Activated naive CD4-positive, alpha-beta T cell treated with anti-CD3 and anti-CD28 coated beads, Interleukin-2, amount 50 U/mL, for 72 hours (primary cell): ENCODE measurements at regions not wholly inside any gene's neighbourhood (a gene's known extent, or its start where the extent isn't known, plus 50 kb on each side); places are given as distances from the start of the nearest gene placed in this dataset.

Source experiments
- ATAC-seq, 2 donors: fragments of 150-1000 bp; cut with Tn5 transposase; 2 replicates each; pipeline ENCODE4 v1.10.0; 2021; ENCODE audit warnings: mild to moderate bottlenecking in 2 of 2, moderate library complexity in 2 of 2
- DNase-seq, 2 donors: peaks; one replicate each; pipeline ENCODE4 v3.0.0; 2021 to 2022; ENCODE audit warnings: low spot score in 2 of 2
- H3K27ac Mint-ChIP-seq, 2 donors: one replicate each; pipeline ENCODE4 v1.8.0; 2022; ENCODE audit warnings: mild to moderate bottlenecking in 2 of 2, mixed read lengths in 2 of 2
- H3K36me3 Mint-ChIP-seq, 2 donors: one replicate each; pipeline ENCODE4 v1.8.0; 2022; ENCODE audit warnings: mixed read lengths in 2 of 2
- H3K9me3 Mint-ChIP-seq, 2 donors: one replicate each; pipeline ENCODE4 v1.8.0; 2022; ENCODE audit warnings: mixed read lengths in 2 of 2

DNA sequence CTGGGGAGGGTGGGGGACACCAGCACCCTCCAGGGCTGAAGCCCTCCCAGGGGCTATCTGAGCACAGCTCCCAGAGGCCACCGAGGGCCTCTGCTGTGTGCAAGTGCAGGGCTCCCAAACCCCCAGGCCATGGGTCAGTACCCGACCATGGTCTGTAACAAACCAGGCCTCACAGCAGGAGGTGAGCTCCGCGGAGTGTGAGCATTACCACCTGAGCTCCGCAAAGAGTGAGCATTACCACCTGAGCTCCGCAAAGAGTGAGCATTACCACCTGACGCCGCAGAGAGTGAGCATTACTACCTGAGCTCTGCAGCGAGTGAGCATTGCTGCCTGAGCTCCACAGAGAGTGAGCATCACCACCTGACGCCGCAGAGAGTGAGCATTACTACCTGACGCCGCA is 152.9 kb upstream of the IRX2 start:
- Mint-ChIP-seq H3K36me3 (peaks cover 0 to 14% of the 10 kb centered on the region in 2 donors), H3K27ac (no peak overlapping the region), H3K9me3 (peaks cover 3 to 9% of the 10 kb centered on the region in 2 donors)
- no peak for DNase-seq
- no peak for ATAC-seq

DNA sequence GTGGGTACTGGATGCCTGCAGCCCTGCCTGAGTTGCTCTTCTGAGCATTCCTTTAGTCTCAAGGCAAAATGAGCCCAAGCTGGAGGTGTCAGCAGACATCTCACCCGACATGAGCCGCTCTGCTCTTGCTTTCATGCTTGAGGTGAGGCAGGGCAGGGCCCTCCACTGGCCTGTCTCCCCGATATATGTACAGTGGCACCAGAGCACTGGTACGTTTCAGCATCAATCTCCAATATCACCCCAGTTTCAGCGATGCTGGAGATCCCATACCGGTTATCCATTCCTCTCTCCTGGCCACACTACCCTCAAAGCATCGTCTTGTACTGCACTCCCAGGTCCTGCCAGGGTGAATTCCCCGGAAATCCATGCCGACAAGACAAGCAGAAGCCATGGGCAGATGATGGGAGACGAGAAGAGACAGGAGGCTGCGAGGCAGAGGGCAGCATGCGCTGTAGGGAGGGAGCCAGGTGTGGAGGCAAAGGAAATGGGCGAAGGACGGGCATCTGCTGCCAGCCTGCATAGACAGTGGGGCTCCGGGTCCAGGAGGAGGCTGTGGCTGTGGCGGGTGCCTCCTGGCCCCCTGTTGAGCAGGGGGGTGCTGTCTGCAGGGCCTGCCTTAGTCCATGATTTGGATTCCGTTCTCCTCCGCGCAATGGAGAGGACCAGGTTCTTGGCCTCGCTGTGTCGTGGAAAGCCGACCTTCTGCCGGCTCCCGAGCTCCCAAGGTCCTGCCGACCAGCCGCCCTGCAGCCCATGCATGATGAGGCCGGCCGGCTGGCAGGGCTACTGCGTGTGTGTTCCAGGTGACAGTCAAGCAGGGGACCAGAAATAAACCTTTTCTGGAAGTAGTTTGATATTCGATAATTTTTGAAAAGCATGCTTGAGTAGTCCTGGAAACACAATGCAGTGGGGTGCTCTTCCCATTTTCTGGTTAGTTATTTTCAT is 152.2 kb upstream of the IRX2 start:
- peaks cover 3 to 12% of the 10 kb centered on the region in 2 donors for H3K9me3 Mint-ChIP-seq
- ATAC-seq (no peak), DNase-seq (no peak)
- H3K27ac Mint-ChIP-seq = no peak overlapping the region
- H3K36me3 Mint-ChIP-seq = peaks cover 0 to 14% of the 10 kb centered on the region in 2 donors

DNA sequence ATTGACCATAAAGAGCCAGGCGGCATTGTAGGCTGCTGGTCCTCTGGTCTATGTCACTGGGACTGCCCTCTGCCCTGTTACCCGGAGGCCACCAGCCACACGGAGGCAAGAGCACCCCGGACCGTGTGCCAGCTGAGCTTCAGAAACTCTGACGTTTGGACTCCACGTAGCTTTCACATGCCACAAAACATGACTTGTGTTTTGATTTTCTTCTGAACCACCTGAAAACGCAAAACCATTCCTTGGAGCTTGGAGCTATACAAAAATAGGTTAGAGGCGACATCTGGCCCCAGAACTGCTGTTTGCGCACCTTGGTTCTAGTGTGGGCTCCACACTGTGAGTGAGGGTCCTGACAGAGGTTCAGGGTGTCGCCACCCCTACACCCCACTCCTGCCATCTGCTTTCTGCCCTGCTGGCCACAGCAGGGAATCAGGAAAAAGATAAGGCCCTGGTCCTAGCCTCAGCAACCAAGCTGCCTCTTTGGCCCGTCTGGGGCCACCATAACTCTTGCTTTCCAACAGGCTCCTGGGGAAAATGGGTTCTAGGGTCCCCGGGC is 151.3 kb upstream of the IRX2 start:
- ATAC-seq (no peak), DNase-seq (no peak)
- peaks cover 0 to 14% of the 10 kb centered on the region in 2 donors for H3K36me3 Mint-ChIP-seq
- peaks cover 3 to 13% of the 10 kb centered on the region in 2 donors for H3K9me3 Mint-ChIP-seq
- no peak overlapping the region for H3K27ac Mint-ChIP-seq

DNA sequence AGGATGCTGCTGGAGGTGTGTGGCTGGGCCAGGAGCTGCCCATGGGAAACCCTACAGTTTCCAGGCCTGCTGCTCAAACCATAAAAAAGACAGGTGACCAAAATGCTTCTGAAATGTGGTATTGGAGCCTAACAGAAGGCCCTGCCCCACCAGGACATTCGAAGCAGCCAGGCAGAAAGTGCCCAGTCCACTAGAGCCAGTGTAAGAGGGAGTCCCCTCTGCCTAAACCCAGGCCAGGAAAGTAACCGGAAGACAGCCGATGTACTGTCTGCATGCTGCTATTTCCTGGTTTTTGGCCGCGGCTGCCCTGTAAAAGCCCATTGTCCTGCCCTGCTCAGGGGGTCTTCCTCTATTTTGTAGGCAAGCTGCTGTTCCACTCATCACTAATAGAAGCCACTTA is 150.7 kb upstream of the IRX2 start:
- ATAC-seq (no peak), DNase-seq (no peak)
- H3K27ac Mint-ChIP-seq = no peak overlapping the region
- H3K36me3 Mint-ChIP-seq = peaks cover 0 to 18% of the 10 kb centered on the region in 2 donors
- peaks cover 3 to 13% of the 10 kb centered on the region in 2 donors for H3K9me3 Mint-ChIP-seq

- Mint-ChIP-seq H3K36me3 (peaks cover 0 to 18% of the 10 kb centered on the region in 2 donors), H3K9me3 (peaks cover 3 to 13% of the 10 kb centered on the region in 2 donors), H3K27ac (no peak overlapping the region)
- ATAC-seq (no peak), DNase-seq (no peak)
Measured at GRCh38 chr5:2901511-2901910, 150.0 kb upstream of the IRX2 start.

- DNase-seq (no peak), ATAC-seq (no peak)
- peaks cover 0 to 18% of the 10 kb centered on the region in 2 donors for H3K36me3 Mint-ChIP-seq
- no peak overlapping the region for H3K27ac Mint-ChIP-seq
- peaks cover 3 to 13% of the 10 kb centered on the region in 2 donors for H3K9me3 Mint-ChIP-seq
Measured at GRCh38 chr5:2901096-2901495, 149.6 kb upstream of the IRX2 start.

- H3K36me3 Mint-ChIP-seq = peaks cover 0 to 18% of the 10 kb centered on the region in 2 donors
- DNase-seq = no peak
- H3K9me3 Mint-ChIP-seq = peaks cover 3 to 13% of the 10 kb centered on the region in 2 donors
- no peak for ATAC-seq
- H3K27ac Mint-ChIP-seq = no peak overlapping the region
Measured at GRCh38 chr5:2900360-2900759, 148.9 kb upstream of the IRX2 start.

DNA sequence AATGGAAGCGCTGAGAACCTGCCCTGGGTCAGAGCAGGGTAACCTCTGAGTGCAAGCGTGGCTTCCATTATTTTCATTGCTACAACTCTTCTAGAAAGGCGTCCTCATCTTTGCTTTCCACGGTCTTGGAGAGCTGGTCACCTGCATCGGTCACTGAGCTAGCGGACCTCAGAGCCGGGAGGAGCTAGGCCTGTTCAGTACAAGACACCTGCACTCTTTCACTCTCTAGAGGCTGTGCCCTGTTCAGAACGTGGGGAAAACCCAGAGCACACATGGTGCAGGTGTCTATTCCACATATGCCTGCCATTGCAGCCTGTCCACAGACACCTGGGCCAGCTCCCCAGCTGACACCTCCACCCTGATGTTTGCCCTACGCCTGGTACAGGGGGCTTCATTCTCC is 147.8 kb upstream of the IRX2 start:
- DNase-seq (no peak), ATAC-seq (no peak)
- peaks cover 0 to 18% of the 10 kb centered on the region in 2 donors for H3K36me3 Mint-ChIP-seq

GRCh38 chr5:2898661-2899060 is 147.2 kb upstream of the IRX2 start:
- DNase-seq (no peak), ATAC-seq (no peak)
- Mint-ChIP-seq H3K27ac (no peak overlapping the region), H3K36me3 (peaks cover 0 to 18% of the 10 kb centered on the region in 2 donors), H3K9me3 (peaks cover 3 to 13% of the 10 kb centered on the region in 2 donors)

More for the DNA sequence above, 147.8 kb upstream of the IRX2 start:
- Mint-ChIP-seq H3K27ac (no peak overlapping the region), H3K9me3 (peaks cover 3 to 13% of the 10 kb centered on the region in 2 donors)

DNA sequence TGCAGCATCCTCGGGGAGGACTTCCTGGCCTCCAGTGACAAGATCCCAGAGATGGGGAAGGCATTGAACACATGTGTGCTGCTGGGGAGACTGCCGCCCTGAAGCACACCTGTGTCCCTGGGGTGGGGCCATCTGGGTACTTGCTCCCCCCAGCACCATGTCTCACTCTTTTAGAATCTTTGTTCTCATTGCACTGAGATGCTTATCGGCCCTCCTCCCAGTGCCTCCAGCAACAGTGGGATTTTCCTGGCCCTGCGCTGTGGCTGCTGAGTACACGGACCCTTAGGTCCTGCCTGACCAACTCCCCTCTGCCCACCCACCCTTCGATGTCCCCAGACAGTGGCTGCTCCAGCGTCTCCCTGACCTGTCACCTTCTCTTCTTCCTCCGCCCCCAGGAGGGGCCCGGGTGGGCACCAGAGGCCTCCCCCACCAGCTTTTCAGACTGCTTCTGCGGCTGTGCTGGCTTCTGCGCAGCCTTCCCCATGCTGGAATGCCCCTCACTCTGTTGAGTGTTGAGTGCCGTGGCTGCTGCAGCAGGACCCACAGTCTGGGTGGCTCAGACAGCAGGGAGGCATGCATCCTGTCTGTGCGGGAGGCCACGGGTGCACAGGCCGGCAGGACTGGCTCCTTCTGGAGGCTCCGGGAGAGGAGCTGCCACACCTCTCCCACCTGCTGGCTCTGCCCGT is 145.9 kb upstream of the IRX2 start:
- DNase-seq (no peak), ATAC-seq (no peak)
- Mint-ChIP-seq H3K27ac (no peak overlapping the region), H3K9me3 (peaks cover 3 to 13% of the 10 kb centered on the region in 2 donors), H3K36me3 (peaks cover 0 to 18% of the 10 kb centered on the region in 2 donors)

DNA sequence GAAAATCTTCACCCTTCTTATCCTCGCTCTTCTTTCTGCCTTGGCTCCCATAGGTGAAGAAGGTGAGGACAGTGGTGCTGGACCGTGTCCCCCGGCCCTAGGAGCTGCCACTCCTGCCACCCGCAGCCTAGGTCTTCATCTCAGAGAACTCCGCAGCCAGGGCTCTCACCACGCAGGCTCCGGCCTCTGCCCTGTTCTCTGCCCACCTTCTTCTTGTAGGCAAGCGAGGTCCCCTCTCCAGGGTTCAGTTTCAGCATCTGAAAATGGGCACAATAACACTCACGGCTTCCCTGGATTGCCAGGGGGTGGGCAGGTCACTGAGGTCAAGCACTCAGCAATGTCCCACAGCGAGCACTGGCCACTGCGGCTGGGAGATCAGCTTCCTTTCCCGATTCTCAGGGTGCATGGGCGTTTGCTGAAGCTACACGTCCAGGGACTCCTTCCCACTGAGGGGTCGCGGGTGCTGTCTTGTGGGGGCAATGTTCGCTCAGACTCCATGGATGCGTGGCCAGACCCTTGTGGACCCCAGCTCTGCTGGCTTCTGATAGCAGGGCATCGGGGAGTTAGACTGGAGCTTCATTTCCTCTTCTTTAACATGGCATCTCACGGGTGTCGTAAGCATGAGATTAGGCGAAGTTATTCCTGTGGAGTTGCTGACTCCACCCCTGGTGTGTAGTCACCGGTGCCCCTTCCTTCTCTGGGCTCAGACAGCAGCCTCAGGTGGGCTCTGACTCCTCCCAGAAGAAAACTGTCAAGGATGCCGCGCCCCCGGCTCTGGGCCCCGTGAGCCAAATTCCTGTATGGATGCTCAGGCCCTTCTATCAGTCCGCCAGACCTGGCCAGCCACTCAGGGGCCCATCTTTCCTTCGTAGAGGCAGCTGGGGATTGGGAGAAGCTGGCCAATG is 145.1 kb upstream of the IRX2 start:
- peaks cover 3 to 10% of the 10 kb centered on the region in 2 donors for H3K9me3 Mint-ChIP-seq
- no peak for ATAC-seq
- no peak overlapping the region for H3K27ac Mint-ChIP-seq
- no peak for DNase-seq
- H3K36me3 Mint-ChIP-seq = peaks cover 0 to 12% of the 10 kb centered on the region in 2 donors

GRCh38 chr5:2895876-2896275 is 144.4 kb upstream of the IRX2 start:
- ATAC-seq = no peak
- H3K27ac Mint-ChIP-seq = no peak overlapping the region
- peaks cover 0 to 6% of the 10 kb centered on the region in 2 donors for H3K36me3 Mint-ChIP-seq

GRCh38 chr5:2895196-2895595 is 143.7 kb upstream of the IRX2 start:
- Mint-ChIP-seq H3K27ac (no peak overlapping the region), H3K9me3 (peaks cover 4 to 8% of the 10 kb centered on the region in 2 donors), H3K36me3 (peaks cover 0 to 8% of the 10 kb centered on the region in 2 donors)
- DNase-seq (no peak), ATAC-seq (no peak)

More at GRCh38 chr5:2895876-2896275, 144.4 kb upstream of the IRX2 start:
- H3K9me3 Mint-ChIP-seq = peaks cover 4 to 8% of the 10 kb centered on the region in 2 donors
- no peak for DNase-seq

DNA sequence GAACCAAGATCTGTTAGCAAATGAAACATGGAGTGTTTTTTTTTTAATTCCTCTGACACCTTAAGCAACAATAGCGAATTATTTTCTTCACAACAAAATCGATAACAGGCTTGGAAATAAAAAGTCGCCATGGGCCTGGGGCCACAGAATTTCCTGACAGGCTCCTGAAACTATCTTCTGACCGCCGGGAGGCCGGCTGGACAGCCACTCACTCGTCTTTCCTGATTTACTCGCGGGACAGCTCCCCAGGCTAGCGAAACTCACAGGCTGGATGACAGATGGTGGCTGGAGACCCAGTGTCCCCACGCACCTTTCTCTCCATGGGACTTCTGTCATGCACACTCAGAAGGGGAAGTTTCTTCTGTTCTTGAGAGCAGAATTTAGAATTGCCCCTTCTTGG is 143.3 kb upstream of the IRX2 start:
- ATAC-seq = no peak
- Mint-ChIP-seq H3K9me3 (peaks cover 4 to 8% of the 10 kb centered on the region in 2 donors), H3K36me3 (peaks cover 0 to 8% of the 10 kb centered on the region in 2 donors), H3K27ac (no peak overlapping the region)
- no peak for DNase-seq

DNA sequence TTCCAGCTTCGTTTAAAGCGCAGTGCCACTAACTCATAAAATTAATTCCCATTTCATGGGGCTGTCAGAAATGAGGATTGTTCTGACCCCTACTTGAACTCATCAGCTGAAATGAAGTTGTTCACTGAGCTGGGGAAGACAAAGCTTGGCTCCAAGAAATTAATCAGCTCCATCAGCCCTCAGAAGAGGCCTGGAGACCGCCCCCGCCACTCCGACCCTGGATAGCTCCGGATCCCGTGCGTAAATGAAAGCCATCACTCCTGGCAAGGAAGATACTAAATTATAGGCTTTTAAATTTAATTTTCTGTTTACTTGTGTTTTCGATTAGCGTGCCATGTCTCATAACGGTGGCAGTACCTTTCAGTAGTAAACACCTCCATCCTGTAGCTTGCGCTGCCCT is 142.8 kb upstream of the IRX2 start:
- H3K36me3 Mint-ChIP-seq = peaks cover 0 to 8% of the 10 kb centered on the region in 2 donors
- DNase-seq = no peak
- no peak overlapping the region for H3K27ac Mint-ChIP-seq
- peaks cover 4 to 8% of the 10 kb centered on the region in 2 donors for H3K9me3 Mint-ChIP-seq
- ATAC-seq = no peak

DNA sequence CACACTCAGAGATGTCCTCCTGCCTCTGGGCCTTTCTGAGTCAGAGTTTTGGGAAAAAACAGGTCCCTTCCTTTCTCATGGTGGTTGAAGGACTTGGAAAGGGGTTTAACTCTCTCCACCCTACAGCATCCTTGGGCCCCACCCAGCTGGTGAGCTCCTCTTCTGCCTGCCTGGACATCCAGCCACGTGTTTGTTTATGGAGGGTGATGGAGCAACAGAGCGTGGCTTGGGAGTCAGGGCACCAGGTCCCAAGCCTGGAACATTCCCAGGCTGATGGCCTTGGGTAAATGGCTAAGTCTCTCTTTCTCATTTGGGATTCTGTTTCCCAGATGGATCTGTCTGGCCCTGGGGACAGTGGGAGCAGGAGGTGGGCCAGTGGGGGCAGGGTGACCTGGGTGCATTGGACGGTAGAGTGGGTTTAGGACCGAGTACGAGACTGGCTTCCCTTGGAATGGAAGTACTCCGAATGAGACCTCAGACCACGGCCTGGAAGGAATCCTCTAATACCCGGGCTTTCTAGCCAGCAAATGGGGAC is 141.1 kb upstream of the IRX2 start:
- H3K27ac Mint-ChIP-seq = no peak overlapping the region
- ATAC-seq (no peak), DNase-seq (no peak)
- peaks cover 0 to 5% of the 10 kb centered on the region in 2 donors for H3K36me3 Mint-ChIP-seq
- H3K9me3 Mint-ChIP-seq = peaks cover 4% of the 10 kb centered on the region in 2 donors
